HG02759 (cell line): ENCODE measurements at regions not wholly inside any gene's neighbourhood (a gene's known extent, or its start where the extent isn't known, plus 50 kb on each side); places are given as distances from the start of the nearest gene placed in this dataset.

Source experiments
- ATAC-seq: cut with Tn5 transposase; IDR thresholded peaks from one replicate; pipeline ENCODE4 v1.9.1; 2021; ENCODE audit warnings: mild to moderate bottlenecking, moderate library complexity; ENCODE audit not compliant: unreplicated experiment

GRCh38 chr5:54624805-54625568, 107.4 kb downstream of the SNX18 start:
- ATAC-seq, result no peak

DNA sequence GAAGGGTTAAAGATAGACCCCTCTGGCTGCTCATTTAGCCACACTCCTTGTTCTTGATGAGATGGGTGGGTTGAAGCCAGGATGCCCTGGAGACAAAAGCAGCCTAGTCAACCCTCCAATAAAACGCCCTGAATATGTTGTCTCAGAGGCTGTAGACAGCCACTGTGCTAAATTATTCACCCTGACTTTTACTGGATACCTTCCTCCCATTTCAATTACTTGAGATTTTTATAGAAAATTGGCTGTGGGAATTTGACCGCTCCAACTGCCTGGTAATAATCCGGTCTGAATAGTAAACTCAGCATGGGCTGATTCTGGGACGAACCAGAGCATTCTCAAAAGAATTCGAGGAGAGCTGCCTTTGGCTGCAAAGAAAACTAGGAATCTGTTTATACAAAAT, 104.2 kb downstream of the SNX18 start:
- no peak for ATAC-seq

- no peak for ATAC-seq
These were observed 103.5 kb downstream of the SNX18 start for GRCh38 chr5:54621048-54621447.

GRCh38 chr5:54620141-54620933, 102.8 kb downstream of the SNX18 start:
- no peak for ATAC-seq

DNA sequence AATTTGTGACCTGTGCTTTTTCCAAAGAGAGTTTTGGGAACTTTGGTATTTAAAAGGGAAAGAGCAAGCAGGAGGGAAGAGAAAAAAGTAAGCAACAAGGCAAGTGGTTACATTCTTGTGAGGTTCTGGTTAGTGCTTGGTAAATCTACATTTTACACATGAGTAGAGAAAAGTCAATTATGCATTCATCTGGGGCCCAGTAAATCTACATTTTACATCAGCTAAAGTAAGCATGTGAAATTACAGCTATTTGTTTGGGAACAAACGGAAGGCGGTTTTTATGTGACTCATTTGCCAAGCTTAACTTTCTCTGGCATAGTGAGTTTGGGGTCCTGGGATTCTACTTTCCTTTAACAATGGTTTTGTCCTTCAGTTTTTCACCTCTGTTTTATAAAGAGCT, 102.2 kb downstream of the SNX18 start:
- ATAC-seq, result no peak

DNA sequence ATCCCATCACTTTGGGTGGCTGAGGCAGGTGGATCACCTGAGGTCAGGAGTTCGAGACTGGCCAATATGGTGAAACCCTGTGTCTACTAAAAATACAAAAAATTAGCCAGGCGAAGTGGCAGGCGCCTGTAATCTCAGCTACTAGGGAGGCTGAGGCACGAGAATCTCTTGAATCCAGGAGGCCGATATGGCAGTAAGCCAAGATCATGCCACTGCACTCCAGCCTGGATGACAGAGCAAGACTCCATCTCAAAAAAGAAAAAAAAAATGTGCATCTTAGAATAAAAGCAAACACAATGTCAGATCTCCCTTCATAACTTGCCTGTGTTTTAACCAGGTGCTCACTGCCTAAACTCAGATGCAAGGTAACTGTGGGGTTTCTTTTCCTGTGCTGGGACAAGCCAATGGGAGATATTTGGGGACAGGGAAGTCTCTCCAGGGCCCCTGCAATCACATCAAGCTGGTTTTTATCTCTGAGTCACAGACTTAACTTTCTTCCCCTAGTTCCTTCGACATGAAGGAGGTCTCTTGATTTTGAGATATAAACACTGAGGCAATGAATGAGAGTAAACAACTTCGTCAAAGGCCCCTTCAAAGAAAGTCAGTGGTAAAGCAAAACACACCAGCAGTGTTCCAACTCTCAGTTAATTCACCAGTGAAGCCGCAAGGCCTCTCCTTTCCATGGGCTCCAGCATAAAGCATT, 99.1 kb downstream of the SNX18 start:
- no peak for ATAC-seq

- ATAC-seq, result no peak
These were observed 98.5 kb downstream of the SNX18 start for GRCh38 chr5:54616031-54616430.

DNA sequence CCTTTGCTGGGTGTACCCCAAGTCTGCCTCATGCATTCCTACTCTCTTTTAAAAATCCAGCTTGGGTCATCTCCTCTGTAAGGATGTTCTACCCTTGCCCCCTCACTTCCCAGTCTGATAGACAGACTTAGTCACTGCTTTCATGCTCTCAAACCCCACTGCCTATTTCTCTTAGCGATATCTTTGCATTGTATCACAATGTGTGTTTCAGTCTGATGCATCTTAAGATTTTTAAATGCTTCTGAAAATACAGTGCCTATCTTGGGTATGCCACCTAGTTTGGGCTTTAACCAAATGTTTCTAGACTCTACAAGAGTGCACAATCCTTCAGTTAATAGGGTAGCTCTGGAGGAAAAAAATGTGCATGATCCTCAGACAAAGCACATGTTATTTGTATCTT, 97.8 kb downstream of the SNX18 start:
- no peak for ATAC-seq

- ATAC-seq, result no peak
These were observed 95.2 kb downstream of the SNX18 start for GRCh38 chr5:54612711-54613110.

DNA sequence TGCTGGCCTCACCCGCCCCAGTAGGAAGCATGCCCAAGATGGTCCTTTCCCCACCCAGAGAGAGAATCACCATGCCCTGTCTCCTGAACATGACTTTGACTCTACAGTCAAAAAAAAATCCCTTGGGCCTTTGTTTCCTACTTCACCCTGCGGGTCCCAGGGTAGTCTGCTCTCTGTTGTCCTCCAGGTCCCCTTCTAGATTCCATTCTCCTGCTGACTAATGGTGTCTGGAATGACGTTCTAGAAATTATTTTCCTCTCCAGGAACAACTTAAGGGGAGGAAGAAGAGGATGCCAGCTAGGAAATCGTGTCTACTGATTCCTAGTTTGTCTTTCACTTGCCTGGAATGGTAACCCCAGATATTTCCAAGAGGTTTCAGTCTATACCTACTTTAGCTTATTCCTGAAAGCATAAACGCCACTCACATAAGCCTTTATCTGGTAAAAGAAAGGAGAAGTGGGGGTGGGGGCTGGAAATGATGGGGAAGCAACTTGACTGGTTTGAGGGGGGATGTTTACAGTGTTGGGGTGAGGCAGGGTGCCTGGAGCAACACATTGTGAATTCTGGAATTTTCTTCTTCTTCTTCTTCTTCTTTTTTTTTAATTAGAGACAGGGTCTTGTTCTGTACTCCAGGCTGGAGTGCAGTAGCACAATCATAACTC, 93.9 kb downstream of the SNX18 start:
- ATAC-seq, result no peak

DNA sequence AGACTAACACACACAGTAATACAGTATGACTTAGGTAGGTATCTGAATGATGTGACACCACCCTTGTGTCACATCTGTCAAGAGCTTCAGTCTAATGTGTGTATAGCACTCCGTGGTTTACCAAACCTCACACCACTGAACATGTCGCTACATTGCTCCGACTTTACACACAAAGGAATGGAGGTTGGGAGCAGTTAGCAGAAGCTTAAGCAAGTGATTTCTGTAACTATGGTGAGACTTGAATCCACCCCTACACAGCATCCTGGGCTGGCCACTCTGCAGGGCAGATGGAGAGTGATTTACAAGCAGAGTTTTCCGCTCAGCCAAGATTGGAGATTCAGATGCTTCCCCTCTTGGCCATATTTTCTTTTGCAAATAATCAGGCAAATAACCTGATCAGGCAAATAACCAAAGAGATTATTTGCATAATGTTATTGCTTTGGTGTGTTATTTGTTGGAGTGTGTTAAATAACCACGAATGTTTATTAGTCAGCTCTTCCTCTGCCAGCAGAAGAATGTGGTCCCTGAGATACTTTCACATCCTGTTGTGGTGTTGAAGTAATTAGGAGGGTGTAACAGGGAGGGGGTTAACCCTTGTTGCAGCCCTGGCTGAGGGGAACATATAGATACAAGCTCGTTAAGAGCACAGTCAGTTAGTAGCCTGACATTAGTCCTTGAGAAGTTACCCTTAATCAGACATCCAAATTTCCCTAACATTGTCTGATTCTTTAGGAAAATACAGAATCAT, 92.8 kb downstream of the SNX18 start:
- ATAC-seq, result peak; percentile 96

- no peak for ATAC-seq
These were observed 91.0 kb downstream of the SNX18 start for GRCh38 chr5:54608423-54609085.

DNA sequence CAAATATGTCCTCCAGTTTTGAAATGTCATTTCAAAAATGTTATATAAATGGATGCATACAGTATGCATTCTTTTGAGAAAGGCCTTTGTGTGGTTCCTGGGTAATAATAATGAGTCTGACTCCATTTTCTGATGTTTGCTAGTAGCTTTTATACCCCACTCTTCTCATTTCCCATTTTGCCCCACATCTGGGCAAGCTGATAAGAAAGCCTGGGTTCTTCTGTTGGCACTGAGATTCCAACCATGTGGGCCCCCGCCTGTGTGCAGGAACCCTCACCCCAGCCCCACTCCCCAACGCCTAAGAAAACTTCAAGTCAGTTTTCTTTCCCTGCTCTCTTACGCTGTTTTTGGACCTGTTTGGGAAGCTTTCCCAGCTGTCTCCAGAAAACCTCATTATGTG, 89.4 kb downstream of the SNX18 start:
- no peak for ATAC-seq

DNA sequence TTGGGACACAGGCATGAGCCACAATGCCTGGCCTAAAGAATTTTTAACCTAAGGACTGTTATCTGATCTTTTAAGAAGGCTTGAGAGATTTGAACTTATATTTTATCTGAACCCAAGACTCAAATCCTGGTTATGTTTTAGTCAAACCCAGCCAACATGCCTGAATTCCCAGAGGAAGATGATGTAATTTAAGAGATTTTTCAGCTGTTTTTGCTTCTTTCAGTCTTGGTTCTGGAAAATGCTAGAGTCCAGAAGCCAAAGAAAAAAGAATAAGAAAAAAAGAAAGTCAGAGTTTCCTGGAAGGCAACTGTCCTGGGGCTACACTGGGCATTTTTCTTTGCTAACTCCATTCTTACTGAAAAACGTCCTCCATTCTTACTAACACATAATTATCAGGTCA, 85.8 kb downstream of the SNX18 start:
- ATAC-seq, result no peak

DNA sequence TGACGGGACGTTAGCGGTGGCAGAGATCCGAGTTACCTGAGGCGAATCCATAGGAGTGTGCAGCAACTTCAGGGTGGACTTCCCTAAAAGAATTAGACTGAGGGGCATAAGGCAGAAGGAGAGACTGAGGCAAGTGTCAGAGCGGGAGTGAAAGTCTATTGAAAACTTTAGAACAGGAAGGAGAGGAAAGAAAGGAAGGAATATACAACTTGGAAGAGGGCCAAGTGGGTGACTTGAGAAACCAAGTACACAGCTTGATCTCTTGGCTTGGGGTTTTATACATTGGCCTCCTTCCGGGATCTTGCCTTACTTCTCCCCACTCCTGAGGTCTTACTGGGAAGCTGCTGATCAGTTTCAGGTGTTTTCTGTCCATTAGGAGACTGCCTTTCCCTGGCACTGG, 84.9 kb downstream of the SNX18 start:
- ATAC-seq, result no peak

- no peak for ATAC-seq
These were observed 84.1 kb downstream of the SNX18 start for GRCh38 chr5:54601411-54602230.
